ENCODE measurements at regions not wholly inside any gene's neighbourhood (a gene's known extent, or its start where the extent isn't known, plus 50 kb on each side); places are given as distances from the start of the nearest gene placed in this dataset.

DNA sequence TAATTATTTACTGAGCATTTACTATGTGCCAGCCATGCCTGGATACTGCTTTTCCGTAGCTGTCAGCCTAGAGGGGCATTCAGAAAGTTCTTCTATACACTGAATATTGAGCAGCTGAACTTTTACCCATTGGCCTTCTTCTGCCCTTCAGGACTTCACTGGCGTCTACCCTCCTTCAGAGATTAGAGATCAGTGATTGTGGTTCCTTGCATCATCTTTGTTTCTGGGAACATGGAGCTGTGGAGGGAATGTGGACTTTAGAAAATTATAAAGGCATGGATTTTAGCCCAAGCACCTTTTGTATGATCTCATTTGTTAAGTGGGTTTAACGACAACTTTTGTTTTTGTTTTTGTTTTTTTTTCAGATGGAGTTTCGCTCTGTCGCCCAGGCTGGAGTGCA lies 58.7 kb upstream of the POU3F1 start:
- no peaks in the 10 kb centered on the region for H3K27me3 ChIP-seq (ENCODE audit: control insufficient read depth, insufficient read depth, low read length)
- H3K9me3 ChIP-seq (ENCODE audit: control insufficient read depth, insufficient read depth, low read depth, low read length), result no peaks in the 10 kb centered on the region
- no peak overlapping the region for H3K9ac ChIP-seq (ENCODE audit: insufficient read depth, low read length)
- H3K36me3 ChIP-seq (ENCODE audit: control insufficient read depth, insufficient read depth, low read length), result no peaks in the 10 kb centered on the region
- H3K4me1 ChIP-seq (ENCODE audit: control insufficient read depth, extremely low read depth, insufficient read depth, low read length), result no peaks in the 10 kb centered on the region
- H2AFZ ChIP-seq (ENCODE audit: low read length), result no peak overlapping the region
- no peaks in the 10 kb centered on the region for H4K20me1 ChIP-seq (ENCODE audit: control insufficient read depth, extremely low read depth, insufficient read depth, low read length)
- no peak overlapping the region for H3K27ac ChIP-seq (ENCODE audit: insufficient read depth, low read length)
- H3K79me2 ChIP-seq (ENCODE audit: control insufficient read depth, insufficient read depth, low read length), result no peaks in the 10 kb centered on the region
- no peak overlapping the region for H3K4me2 ChIP-seq (ENCODE audit: extremely low read depth, insufficient read depth, low read length)
- TF ChIP-seq, protein P1, sequence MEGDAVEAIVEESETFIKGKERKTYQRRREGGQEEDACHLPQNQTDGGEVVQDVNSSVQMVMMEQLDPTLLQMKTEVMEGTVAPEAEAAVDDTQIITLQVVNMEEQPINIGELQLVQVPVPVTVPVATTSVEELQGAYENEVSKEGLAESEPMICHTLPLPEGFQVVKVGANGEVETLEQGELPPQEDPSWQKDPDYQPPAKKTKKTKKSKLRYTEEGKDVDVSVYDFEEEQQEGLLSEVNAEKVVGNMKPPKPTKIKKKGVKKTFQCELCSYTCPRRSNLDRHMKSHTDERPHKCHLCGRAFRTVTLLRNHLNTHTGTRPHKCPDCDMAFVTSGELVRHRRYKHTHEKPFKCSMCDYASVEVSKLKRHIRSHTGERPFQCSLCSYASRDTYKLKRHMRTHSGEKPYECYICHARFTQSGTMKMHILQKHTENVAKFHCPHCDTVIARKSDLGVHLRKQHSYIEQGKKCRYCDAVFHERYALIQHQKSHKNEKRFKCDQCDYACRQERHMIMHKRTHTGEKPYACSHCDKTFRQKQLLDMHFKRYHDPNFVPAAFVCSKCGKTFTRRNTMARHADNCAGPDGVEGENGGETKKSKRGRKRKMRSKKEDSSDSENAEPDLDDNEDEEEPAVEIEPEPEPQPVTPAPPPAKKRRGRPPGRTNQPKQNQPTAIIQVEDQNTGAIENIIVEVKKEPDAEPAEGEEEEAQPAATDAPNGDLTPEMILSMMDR (conservative IDR thresholded peaks at IDR 0.05 in 1 of 2, IDR thresholded peaks at IDR 0.05 in 1 of 2; ENCODE audit: low read depth in 1 of 2, low read length in 2 of 2), result no peak
- no peak for TF ChIP-seq EZH2 (IDR thresholded peaks at IDR 0.05; ENCODE audit: low read length, missing control alignments)
- no peak for DNase-seq (ENCODE audit: low read depth in 2 of 2)
- H3K4me3 ChIP-seq (replicated peaks in 1 of 4; ENCODE audit: control extremely low read depth in 1 of 4, insufficient read depth in 1 of 4, low read depth in 3 of 4, low read length in 4 of 4), result no peak overlapping the region

DNA sequence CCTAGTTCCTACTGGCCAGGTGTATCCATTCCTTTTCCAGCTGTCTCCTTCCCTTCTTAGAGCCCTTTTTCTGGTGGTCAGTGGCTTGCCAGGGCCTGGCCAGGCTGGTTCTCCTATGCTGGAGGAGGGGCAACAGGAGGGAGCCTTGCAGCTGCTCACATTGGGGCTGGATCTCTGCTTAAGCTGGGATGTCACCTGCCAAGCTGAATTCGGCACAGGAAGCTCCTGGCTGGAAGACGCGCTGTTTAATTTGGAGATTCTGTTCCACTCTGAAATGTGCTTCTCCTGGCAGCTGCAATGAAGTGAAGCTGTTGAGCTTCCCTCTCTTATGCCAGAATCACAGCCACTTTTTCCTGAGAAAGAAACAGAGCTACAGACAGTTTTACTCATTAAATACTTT lies 56.0 kb upstream of the POU3F1 start:
- Histone ChIP-seq H3K9me3 (ENCODE audit: control insufficient read depth, insufficient read depth, low read depth, low read length) (no peaks in the 10 kb centered on the region), H3K27ac (ENCODE audit: insufficient read depth, low read length) (no peak overlapping the region), H3K4me3 (replicated peaks in 1 of 4; ENCODE audit: control extremely low read depth in 1 of 4, insufficient read depth in 1 of 4, low read depth in 3 of 4, low read length in 4 of 4) (no peak overlapping the region), H2AFZ (ENCODE audit: low read length) (no peak overlapping the region), H3K4me2 (ENCODE audit: extremely low read depth, insufficient read depth, low read length) (no peak overlapping the region), H3K4me1 (ENCODE audit: control insufficient read depth, extremely low read depth, insufficient read depth, low read length) (no peaks in the 10 kb centered on the region), H3K79me2 (ENCODE audit: control insufficient read depth, insufficient read depth, low read length) (no peaks in the 10 kb centered on the region), H4K20me1 (ENCODE audit: control insufficient read depth, extremely low read depth, insufficient read depth, low read length) (no peaks in the 10 kb centered on the region), H3K9ac (ENCODE audit: insufficient read depth, low read length) (no peak overlapping the region), H3K36me3 (ENCODE audit: control insufficient read depth, insufficient read depth, low read length) (no peaks in the 10 kb centered on the region), H3K27me3 (ENCODE audit: control insufficient read depth, insufficient read depth, low read length) (no peaks in the 10 kb centered on the region)
- DNase-seq (ENCODE audit: low read depth in 2 of 2), result no peak
- TF ChIP-seq, protein P1 (conservative IDR thresholded peaks at IDR 0.05 in 1 of 2, IDR thresholded peaks at IDR 0.05 in 1 of 2; ENCODE audit: low read depth in 1 of 2, low read length in 2 of 2), result no peak
- no peak for TF ChIP-seq EZH2 (IDR thresholded peaks at IDR 0.05; ENCODE audit: low read length, missing control alignments)

DNA sequence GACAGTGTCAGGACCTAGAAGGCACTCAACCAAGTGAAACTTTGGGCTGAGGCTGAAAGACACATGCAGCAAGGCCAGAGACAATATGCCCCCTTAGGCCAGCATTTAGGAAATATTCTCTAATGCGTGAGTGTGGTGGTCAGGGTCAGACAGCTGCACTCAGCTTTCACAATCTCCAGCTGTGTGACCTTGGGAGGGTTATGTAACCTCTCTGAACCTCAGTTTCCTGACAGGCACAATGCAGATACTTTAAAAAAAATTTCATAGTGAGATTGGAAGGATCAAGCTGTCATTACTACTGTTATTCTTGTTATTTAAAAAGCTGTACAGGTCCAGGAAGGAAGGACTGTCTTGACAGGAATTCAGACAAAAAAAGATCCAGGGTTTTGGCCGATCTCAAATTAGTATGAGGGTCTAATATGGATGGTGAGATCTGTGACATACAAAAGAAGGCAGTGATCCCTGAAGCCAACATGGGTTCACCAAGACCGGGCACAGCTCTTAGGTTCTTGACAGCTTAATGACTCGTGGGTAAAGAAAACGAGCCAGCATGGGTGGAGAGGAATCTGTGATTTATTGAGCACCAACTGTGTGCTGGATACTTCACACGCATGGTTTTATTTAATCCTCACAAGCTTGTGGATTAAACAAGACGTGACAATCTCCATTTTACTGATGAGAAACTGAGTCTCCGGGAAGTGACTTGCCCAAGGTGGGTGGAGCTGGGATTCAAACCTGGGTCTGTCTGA lies 54.6 kb upstream of the POU3F1 start:
- no peak overlapping the region for H3K4me3 ChIP-seq (replicated peaks in 1 of 4; ENCODE audit: control extremely low read depth in 1 of 4, insufficient read depth in 1 of 4, low read depth in 3 of 4, low read length in 4 of 4)
- H4K20me1 ChIP-seq (ENCODE audit: control insufficient read depth, extremely low read depth, insufficient read depth, low read length), result no peaks in the 10 kb centered on the region
- no peaks in the 10 kb centered on the region for H3K36me3 ChIP-seq (ENCODE audit: control insufficient read depth, insufficient read depth, low read length)
- no peak for TF ChIP-seq EZH2 (IDR thresholded peaks at IDR 0.05; ENCODE audit: low read length, missing control alignments)
- TF ChIP-seq, protein P1 (conservative IDR thresholded peaks at IDR 0.05 in 1 of 2, IDR thresholded peaks at IDR 0.05 in 1 of 2; ENCODE audit: low read depth in 1 of 2, low read length in 2 of 2), result no peak
- no peak overlapping the region for H3K4me2 ChIP-seq (ENCODE audit: extremely low read depth, insufficient read depth, low read length)
- H3K79me2 ChIP-seq (ENCODE audit: control insufficient read depth, insufficient read depth, low read length), result no peaks in the 10 kb centered on the region
- H2AFZ ChIP-seq (ENCODE audit: low read length), result no peak overlapping the region
- H3K9me3 ChIP-seq (ENCODE audit: control insufficient read depth, insufficient read depth, low read depth, low read length), result no peaks in the 10 kb centered on the region
- H3K9ac ChIP-seq (ENCODE audit: insufficient read depth, low read length), result no peak overlapping the region
- no peak for DNase-seq (ENCODE audit: low read depth in 2 of 2)
- no peaks in the 10 kb centered on the region for H3K27me3 ChIP-seq (ENCODE audit: control insufficient read depth, insufficient read depth, low read length)
- H3K27ac ChIP-seq (ENCODE audit: insufficient read depth, low read length), result no peak overlapping the region
- no peaks in the 10 kb centered on the region for H3K4me1 ChIP-seq (ENCODE audit: control insufficient read depth, extremely low read depth, insufficient read depth, low read length)

Data from fibroblast of lung (primary cell).